K562 (cell line): ENCODE measurements at regions not wholly inside any gene's neighbourhood (a gene's known extent, or its start where the extent isn't known, plus 50 kb on each side); places are given as distances from the start of the nearest gene placed in this dataset.

Source experiments
- ATAC-seq: fragments of 200-7000 bp; cut with Tn5 transposase; 3 replicates; pipeline ENCODE4 v1.9.1; 2020; ENCODE audit warnings: moderate library complexity
- BruUV-seq: library from RNA; stranded (reverse); fragments of 400-500 nt; replicated peaks from 2 replicates; lab custom pipeline; 2021; lab: Mats Ljungman, UMichigan
- CTCF ChIA-PET: fragments of 300-600 bp; formaldehyde crosslinking; extraction: SDS; loops from one replicate; lab custom pipeline; 2021; ENCODE audit warnings: low intra/inter-chr PET ratio; lab: Yijun Ruan, JAX
- POLR2A ChIA-PET: fragments of 300-600, 350-650 bp; sonication (Branson Sonifier 250); formaldehyde crosslinking; extraction: SDS; loops from one replicate; lab custom pipeline; 2021; ENCODE audit warnings: antibody characterized with exemption, inconsistent platforms; lab: Yijun Ruan, JAX
- DNase-seq, 4 experiments: peaks; one replicate each; pipeline versions ENCODE4 v3.0.0 to v3.0.0-alpha.2; 2011 to 2018; ENCODE audit warnings: low spot score in 3 of 4, mixed read lengths in 3 of 4; ENCODE audit errors: extremely low read depth in 1 of 4
- FAIRE-seq: peaks from 2 replicates; lab custom pipeline; 2011; peaks lifted over from hg19 to GRCh38; lab: Jason Lieb, UNC
- H2AFZ ChIP-seq: 2 replicates; pipeline ENCODE4 v1.6.0; 2011; ENCODE audit warnings: low read depth, low read length, control low read depth, inconsistent platforms
- H3K27ac ChIP-seq: fragments of 200-600 bp; 3 replicates; pipeline ENCODE4 v1.8.0; 2011; ENCODE audit warnings: low read depth, mild to moderate bottlenecking, control low read depth, inconsistent platforms, low read length, moderate library complexity, mixed read lengths; ENCODE audit errors: extremely low read depth
- H3K27me3 ChIP-seq, 2 experiments: fragments of 300-600 bp in 1 of 2; 2 replicates in 1 of 2; 3 replicates in 1 of 2; pipeline versions ENCODE4 v1.6.0 to v1.8.0; 2011; ENCODE audit warnings: inconsistent platforms in 2 of 2, low read length in 2 of 2, mild to moderate bottlenecking in 1 of 2, mixed read lengths in 1 of 2, moderate library complexity in 1 of 2; ENCODE audit not compliant: control insufficient read depth in 2 of 2, insufficient read depth in 2 of 2
- H3K36me3 ChIP-seq: fragments of 300-600 bp; 3 replicates; pipeline ENCODE4 v1.8.0; 2011; ENCODE audit warnings: mild to moderate bottlenecking, low read length, inconsistent platforms; ENCODE audit not compliant: control insufficient read depth, insufficient read depth
- H3K4me1 ChIP-seq, 2 experiments: fragments of 200-600 bp in 1 of 2; replicated peaks in 1 of 2; 2 replicates in 1 of 2; 3 replicates in 1 of 2; pipeline versions ENCODE4 v1.5.1 to v1.8.0; 2011; ENCODE audit warnings: inconsistent platforms in 2 of 2, low read length in 2 of 2, mild to moderate bottlenecking in 1 of 2, mixed read lengths in 1 of 2, moderate library complexity in 1 of 2; ENCODE audit not compliant: control insufficient read depth in 2 of 2, insufficient read depth in 2 of 2
- H3K4me2 ChIP-seq: 2 replicates; pipeline ENCODE4 v1.6.1; 2011; ENCODE audit warnings: low read length, control low read depth, inconsistent platforms, mixed read lengths; ENCODE audit not compliant: insufficient read depth
- H3K4me3 ChIP-seq: fragments of 200-600 bp; sonication (generic), shearing (Covaris generic); 2 replicates; pipeline ENCODE4 v1.5.1; 2016; ENCODE audit warnings: control low read depth, inconsistent platforms
- H3K79me2 ChIP-seq: fragments of 200-600 bp; 3 replicates; pipeline ENCODE4 v1.8.0; 2011; ENCODE audit warnings: low read length, inconsistent platforms; ENCODE audit not compliant: control insufficient read depth, insufficient read depth
- H3K9ac ChIP-seq, 2 experiments: 2 replicates each; pipeline versions ENCODE4 v1.6.0 to v1.6.1; 2011; ENCODE audit warnings: low read depth in 2 of 2, low read length in 2 of 2, control low read depth in 1 of 2, inconsistent platforms in 1 of 2, mild to moderate bottlenecking in 1 of 2, mixed read lengths in 1 of 2; ENCODE audit not compliant: insufficient read depth in 1 of 2
- H3K9me1 ChIP-seq: one replicate; pipeline ENCODE4 v1.6.0; 2011; ENCODE audit warnings: inconsistent platforms, mild to moderate bottlenecking, low read length, moderate library complexity; ENCODE audit not compliant: control insufficient read depth, insufficient read depth
- H3K9me3 ChIP-seq: replicated peaks from 2 replicates; pipeline ENCODE4 v1.5.1; 2011; ENCODE audit warnings: low read depth, low read length, inconsistent platforms; ENCODE audit not compliant: control insufficient read depth, insufficient read depth
- H4K20me1 ChIP-seq: replicated peaks from 2 replicates; pipeline ENCODE4 v1.6.1; 2011; ENCODE audit warnings: low read length, inconsistent platforms, mixed read lengths; ENCODE audit not compliant: control insufficient read depth, insufficient read depth
- CCAR2 ChIP-seq: fragments of 200-400 bp; formaldehyde crosslinking; IDR thresholded peaks from 2 replicates; pipeline ENCODE4 v1.6.1; 2017; ENCODE audit warnings: mild to moderate bottlenecking, low read depth, low read length
- IRF1 ChIP-seq: sonication (generic); formaldehyde crosslinking; IDR thresholded peaks from 2 replicates; pipeline ENCODE4 v1.8.0; 2022; ENCODE audit warnings: missing genetic modification reagents, mild to moderate bottlenecking, borderline replicate concordance
- NCOA2 ChIP-seq, 2 experiments: fragments of 450-650 bp; IDR thresholded peaks; 2 replicates each; pipeline ENCODE4 v1.6.1; 2018; ENCODE audit warnings: mild to moderate bottlenecking in 2 of 2, moderate library complexity in 1 of 2; ENCODE audit not compliant: partially characterized antibody in 2 of 2
- PHF20 ChIP-seq: fragments of 450-650 bp; IDR thresholded peaks from 2 replicates; pipeline ENCODE4 v1.6.1; 2018; ENCODE audit not compliant: partially characterized antibody
- PHTF2 ChIP-seq: fragments of 250-450 bp; sonication (Bioruptor Pico); IDR thresholded peaks from 2 replicates; pipeline ENCODE4 v1.5.0; 2021; ENCODE audit warnings: mild to moderate bottlenecking
- RERE ChIP-seq: sonication (generic); formaldehyde crosslinking; IDR thresholded peaks from 2 replicates; pipeline ENCODE4 v1.8.0; 2023; ENCODE audit warnings: missing genetic modification reagents, mild to moderate bottlenecking, borderline replicate concordance
- TBP ChIP-seq: optimal IDR thresholded peaks from 2 replicates; pipeline ENCODE3; 2011; ENCODE audit warnings: low read depth, low read length, improper control_type of control experiment
- THRB ChIP-seq: fragments of 450-650 bp; formaldehyde crosslinking; conservative IDR thresholded peaks from 2 replicates; pipeline ENCODE4 v1.4.0; 2022; ENCODE audit warnings: mild to moderate bottlenecking, missing genetic modification characterization
- ZNF280A ChIP-seq: fragments of 450-650 bp; IDR thresholded peaks from 2 replicates; pipeline ENCODE4 v1.6.1; 2018; ENCODE audit warnings: mild to moderate bottlenecking, low read depth; ENCODE audit not compliant: partially characterized antibody
- ZNF76 ChIP-seq: fragments of 250-450 bp; sonication (Bioruptor Pico); IDR thresholded peaks from 2 replicates; pipeline ENCODE4 v1.4.0; 2020; ENCODE audit warnings: mild to moderate bottlenecking, moderate library complexity, borderline replicate concordance
- ZNF77 ChIP-seq: fragments of 250-450 bp; sonication (Bioruptor Pico); IDR thresholded peaks from 2 replicates; pipeline ENCODE4 v1.5.0; 2020
- WGBS: fragments of 100-300 bp; shearing (Covaris generic); methylation state at CpG from one replicate; pipeline ENCODE4 v1.1.6; 2016; ENCODE audit warnings: low coverage, mixed read lengths; ENCODE audit not compliant: insufficient coverage; ENCODE audit errors: missing lambda C conversion rate; 5-methylcytosine and 5-hydroxymethylcytosine counted together
- in situ Hi-C: fragments of 300-500 bp; cut with MboI; formaldehyde crosslinking; loops from 4 replicates; pipeline ENCODE4 v1.15.0; 2018; ENCODE audit warnings: inconsistent platforms, mixed read lengths
- intact Hi-C: fragments of 100-400 bp; cut with micrococcal nuclease; formaldehyde crosslinking; loops from 2 replicates; pipeline ENCODE4 v1.14.2; 2022

- POLR2A ChIA-PET = no interaction called here
- in situ Hi-C loops = loop anchor here (5.0 to 10.0 kb wide), 3 partner anchors 195 to 945 kb away; no protein-coding TSS in a partner anchor
- no peak for FAIRE-seq
- TF ChIP-seq THRB (CRISPR knock-in tag) (no peak), IRF1 (CRISPR knock-in tag) (no peak), RERE (CRISPR knock-in tag) (no peak), NCOA2 (IDR thresholded peaks at IDR 0.05; ENCODE audit: partially characterized antibody in 2 of 2) (no peak), PHTF2 (no peak), ZNF77 (no peak), ZNF280A (no peak), PHF20 (no peak), ZNF76 (CRISPR knock-in tag) (no peak), TBP (no peak), CCAR2 (no peak)
Observed at GRCh38 chr4:138680256-138680655, 335.3 kb upstream of the NOCT start.

More at GRCh38 chr4:138680256-138680655, 335.3 kb upstream of the NOCT start:
- Histone ChIP-seq H3K27me3 (peaks cover 4 to 7% of the 10 kb centered on the region in 2 experiments; a peak in 4 of 5 replicates), H3K4me3 (no peak overlapping the region), H3K36me3 (no peaks in the 10 kb centered on the region), H3K79me2 (no peaks in the 10 kb centered on the region), H3K27ac (no peak overlapping the region), H3K4me2 (no peak overlapping the region), H3K4me1 (peaks cover 0 to 3% of the 10 kb centered on the region in 2 experiments; a peak in 2 of 5 replicates), H3K9ac (no peak overlapping the region), H3K9me3 (no peaks in the 10 kb centered on the region), H3K9me1 (no peaks in the 10 kb centered on the region), H4K20me1 (no peaks in the 10 kb centered on the region), H2AFZ (no peak overlapping the region)
- CTCF ChIA-PET = interaction anchor here (0.6 to 1.8 kb wide), 3 partner anchors 16 to 645 kb away, joined by 4 to 11 read pairs (median 5); no protein-coding TSS in a partner anchor
- DNase-seq = no peak
- no TSS peak for BruUV-seq
- 65% methylated on average over 3 of the region's 3 CpGs for WGBS
- ATAC-seq = no peak
- intact Hi-C loops = loop anchor here (2.0 to 10.0 kb wide), 5 partner anchors 155 to 859 kb away; no protein-coding TSS in a partner anchor
